Breast epithelium (tissue), 4 donors: ENCODE measurements at regions not wholly inside any gene's neighbourhood (a gene's known extent, or its start where the extent isn't known, plus 50 kb on each side); places are given as distances from the start of the nearest gene placed in this dataset.

ENCODE experiments used
- DNase-seq, 2 donors: peaks; one replicate each; pipeline ENCODE4 v3.0.0-alpha.2; 2019; ENCODE audit warnings: low spot score in 2 of 2
- H3K27ac ChIP-seq, 2 donors: fragments of 200-600 bp; sonication (generic) in 1 of 2; one replicate each; pipeline ENCODE4 v1.5.1; 2016 to 2019; ENCODE audit warnings: mild to moderate bottlenecking in 1 of 2
- H3K27me3 ChIP-seq, 2 donors: fragments of 200-600 bp; sonication (generic) in 1 of 2; one replicate each; pipeline versions ENCODE4 v1.5.1 to v1.6.0; 2017 to 2019; ENCODE audit warnings: control low read depth in 1 of 2, mild to moderate bottlenecking in 1 of 2
- H3K36me3 ChIP-seq: fragments of 200-600 bp; one replicate; pipeline ENCODE4 v1.5.1; 2019
- H3K4me1 ChIP-seq, 2 donors: fragments of 200-600 bp; sonication (generic); one replicate each; pipeline ENCODE4 v1.5.1; 2016 to 2019; ENCODE audit warnings: control low read depth in 1 of 2
- H3K4me3 ChIP-seq, 3 donors: fragments of 200-600 bp; sonication (generic); 1 replicate in 2 of 3; 2 replicates in 1 of 3; pipeline ENCODE4 v1.5.1; 2016 to 2019; ENCODE audit warnings: mild to moderate bottlenecking in 3 of 3, moderate library complexity in 2 of 3
- H3K9me3 ChIP-seq, 2 donors: fragments of 200-600 bp; sonication (generic) in 1 of 2; one replicate each; pipeline ENCODE4 v1.5.1; 2016 to 2019; ENCODE audit warnings: control low read depth in 1 of 2
- CTCF ChIP-seq, 3 donors: fragments of 450-650 bp; IDR thresholded peaks; one replicate each; pipeline ENCODE4 v1.5.1; 2016 to 2017; ENCODE audit warnings: antibody characterized with exemption in 3 of 3, mild to moderate bottlenecking in 3 of 3, moderate library complexity in 3 of 3
- POLR2A ChIP-seq: fragments of 450-650 bp; IDR thresholded peaks from one replicate; pipeline ENCODE4 v1.6.1; 2016; ENCODE audit warnings: antibody characterized with exemption, mild to moderate bottlenecking, moderate library complexity
- POLR2AphosphoS5 ChIP-seq, 3 donors: sonication (generic); formaldehyde crosslinking; IDR thresholded peaks; one replicate each; pipeline ENCODE4 v1.6.1; 2017; ENCODE audit warnings: antibody characterized with exemption in 3 of 3
- intact Hi-C: fragments of 100-400 bp; cut with DNase I; formaldehyde crosslinking; loops from one replicate; pipeline ENCODE4 v1.15.1; 2023; ENCODE audit warnings: low total_unique reads

GRCh38 chr10:4687397-4687796 lies 138.6 kb upstream of the AKR1E2 start:
- Histone ChIP-seq H3K36me3 (no peaks in the 10 kb centered on the region), H3K27ac (peak overlapping the region in 1 of 2 donors; percentile 27), H3K9me3 (no peaks in the 10 kb centered on the region), H3K4me1 (no peaks in the 10 kb centered on the region), H3K4me3 (no peak overlapping the region), H3K27me3 (no peaks in the 10 kb centered on the region)
- no peak for DNase-seq
- no peak for TF ChIP-seq POLR2AphosphoS5 (IDR thresholded peaks at IDR 0.05)
- TF ChIP-seq POLR2A: no peak
- TF ChIP-seq CTCF (IDR thresholded peaks at IDR 0.05): no peak
- intact Hi-C loops: no loop called here

GRCh38 chr10:4686644-4686996 lies 139.4 kb upstream of the AKR1E2 start:
- H3K4me3 ChIP-seq: no peak overlapping the region
- H3K9me3 ChIP-seq: no peaks in the 10 kb centered on the region
- H3K4me1 ChIP-seq: no peaks in the 10 kb centered on the region
- no peaks in the 10 kb centered on the region for H3K27me3 ChIP-seq
- H3K27ac ChIP-seq: no peak overlapping the region
- no peaks in the 10 kb centered on the region for H3K36me3 ChIP-seq
- no peak for TF ChIP-seq POLR2A
- TF ChIP-seq CTCF (IDR thresholded peaks at IDR 0.05): no peak
- no peak for TF ChIP-seq POLR2AphosphoS5 (IDR thresholded peaks at IDR 0.05)
- intact Hi-C loops: no loop called here
- no peak for DNase-seq

GRCh38 chr10:4685904-4686643 lies 139.9 kb upstream of the AKR1E2 start:
- H3K4me1 ChIP-seq: no peaks in the 10 kb centered on the region
- H3K36me3 ChIP-seq: no peaks in the 10 kb centered on the region
- H3K27ac ChIP-seq: peak overlapping the region; percentile 35 to 38
- H3K27me3 ChIP-seq: no peaks in the 10 kb centered on the region
- DNase-seq: no peak
- H3K4me3 ChIP-seq: no peak overlapping the region
- intact Hi-C loops: no loop called here
- no peaks in the 10 kb centered on the region for H3K9me3 ChIP-seq
- TF ChIP-seq POLR2AphosphoS5 (IDR thresholded peaks at IDR 0.05) (no peak), CTCF (IDR thresholded peaks at IDR 0.05) (no peak), POLR2A (no peak)

- TF ChIP-seq POLR2AphosphoS5 (IDR thresholded peaks at IDR 0.05): no peak
- no peak for TF ChIP-seq CTCF (IDR thresholded peaks at IDR 0.05)
- no peak for TF ChIP-seq POLR2A
- no peak for DNase-seq
- Histone ChIP-seq H3K27me3 (no peaks in the 10 kb centered on the region), H3K9me3 (no peaks in the 10 kb centered on the region), H3K27ac (no peak overlapping the region), H3K4me3 (no peak overlapping the region), H3K36me3 (no peaks in the 10 kb centered on the region), H3K4me1 (no peaks in the 10 kb centered on the region)
- intact Hi-C loops: no loop called here
These were observed 140.5 kb upstream of the AKR1E2 start for GRCh38 chr10:4685491-4685890.

GRCh38 chr10:4684434-4684833 lies 141.6 kb upstream of the AKR1E2 start:
- TF ChIP-seq CTCF (IDR thresholded peaks at IDR 0.05) (no peak), POLR2AphosphoS5 (IDR thresholded peaks at IDR 0.05) (no peak), POLR2A (no peak)
- H3K36me3 ChIP-seq: no peaks in the 10 kb centered on the region
- no peak overlapping the region for H3K4me3 ChIP-seq
- no peaks in the 10 kb centered on the region for H3K9me3 ChIP-seq
- H3K27ac ChIP-seq: no peak overlapping the region
- H3K4me1 ChIP-seq: no peaks in the 10 kb centered on the region
- intact Hi-C loops: no loop called here
- H3K27me3 ChIP-seq: no peaks in the 10 kb centered on the region
- no peak for DNase-seq
